Progenitor cell of endocrine pancreas (in vitro differentiated cells): ENCODE measurements at regions not wholly inside any gene's neighbourhood (a gene's known extent, or its start where the extent isn't known, plus 50 kb on each side); places are given as distances from the start of the nearest gene placed in this dataset.

ENCODE experiments used
- DNase-seq: peaks from one replicate; pipeline ENCODE4 v3.0.0; 2021; ENCODE audit warnings: low spot score; ENCODE audit not compliant: unreplicated experiment
- H3K27ac Mint-ChIP-seq: 2 replicates; pipeline ENCODE4 v1.8.0; 2021; ENCODE audit warnings: mild to moderate bottlenecking, moderate library complexity, mixed read lengths
- H3K27me3 Mint-ChIP-seq: 2 replicates; pipeline ENCODE4 v1.8.0; 2021; ENCODE audit warnings: mixed read lengths
- H3K36me3 Mint-ChIP-seq: 2 replicates; pipeline ENCODE4 v1.8.0; 2022; ENCODE audit warnings: mixed read lengths; ENCODE audit not compliant: insufficient read depth
- H3K4me1 Mint-ChIP-seq: 2 replicates; pipeline ENCODE4 v1.8.0; 2021; ENCODE audit warnings: low read depth, mixed read lengths
- H3K4me3 Mint-ChIP-seq: 2 replicates; pipeline ENCODE4 v1.8.0; 2021; ENCODE audit warnings: low read depth, mild to moderate bottlenecking, moderate library complexity, mixed read lengths
- H3K9me3 Mint-ChIP-seq: 2 replicates; pipeline ENCODE4 v1.8.0; 2021; ENCODE audit warnings: low read depth, mixed read lengths
- CTCF ChIP-seq: fragments of 200-600 bp; sonication (generic); IDR thresholded peaks from one replicate; pipeline ENCODE4 v1.5.0; 2021; ENCODE audit warnings: antibody characterized with exemption, mild to moderate bottlenecking; ENCODE audit not compliant: unreplicated experiment

- Mint-ChIP-seq H3K4me1 (peaks cover 4% of the 10 kb centered on the region), H3K36me3 (no peaks in the 10 kb centered on the region), H3K27ac (no peak overlapping the region), H3K4me3 (no peak overlapping the region), H3K9me3 (no peaks in the 10 kb centered on the region), H3K27me3 (no peaks in the 10 kb centered on the region)
- DNase-seq, result no peak
- TF ChIP-seq CTCF, result no peak
Observed at GRCh38 chr3:124200407-124200806, 208.5 kb upstream of the ROPN1 start.

- no peak overlapping the region for H3K4me3 Mint-ChIP-seq
- no peaks in the 10 kb centered on the region for H3K36me3 Mint-ChIP-seq
- no peak for DNase-seq
- no peaks in the 10 kb centered on the region for H3K9me3 Mint-ChIP-seq
- TF ChIP-seq CTCF, result no peak
- no peak overlapping the region for H3K27ac Mint-ChIP-seq
- H3K27me3 Mint-ChIP-seq, result no peaks in the 10 kb centered on the region
- H3K4me1 Mint-ChIP-seq, result peaks cover 4% of the 10 kb centered on the region
Observed at GRCh38 chr3:124201226-124201625, 209.3 kb upstream of the ROPN1 start.

GRCh38 chr3:124201786-124202185 is 209.9 kb upstream of the ROPN1 start:
- Mint-ChIP-seq H3K27me3 (no peaks in the 10 kb centered on the region), H3K9me3 (no peaks in the 10 kb centered on the region), H3K4me1 (peaks cover 4% of the 10 kb centered on the region), H3K4me3 (no peak overlapping the region), H3K27ac (no peak overlapping the region), H3K36me3 (no peaks in the 10 kb centered on the region)
- no peak for DNase-seq
- TF ChIP-seq CTCF, result no peak

- H3K27me3 Mint-ChIP-seq, result no peaks in the 10 kb centered on the region
- TF ChIP-seq CTCF, result no peak
- DNase-seq, result no peak
- H3K9me3 Mint-ChIP-seq, result no peaks in the 10 kb centered on the region
- H3K4me3 Mint-ChIP-seq, result no peak overlapping the region
- no peak overlapping the region for H3K27ac Mint-ChIP-seq
- H3K4me1 Mint-ChIP-seq, result peaks cover 4% of the 10 kb centered on the region
- no peaks in the 10 kb centered on the region for H3K36me3 Mint-ChIP-seq
Observed at GRCh38 chr3:124202754-124203153, 210.8 kb upstream of the ROPN1 start.

- Mint-ChIP-seq H3K27ac (no peak overlapping the region), H3K36me3 (no peaks in the 10 kb centered on the region), H3K9me3 (no peaks in the 10 kb centered on the region), H3K27me3 (no peaks in the 10 kb centered on the region), H3K4me1 (peaks cover 4% of the 10 kb centered on the region), H3K4me3 (no peak overlapping the region)
- no peak for TF ChIP-seq CTCF
- DNase-seq, result no peak
Observed at GRCh38 chr3:124203292-124203691, 211.4 kb upstream of the ROPN1 start.
